ENCODE measurements at regions not wholly inside any gene's neighbourhood (a gene's known extent, or its start where the extent isn't known, plus 50 kb on each side); places are given as distances from the start of the nearest gene placed in this dataset.

- no peak overlapping the region for H3K4me3 Mint-ChIP-seq
- H3K9me3 Mint-ChIP-seq: peaks cover 7 to 14% (median 7%) of the 10 kb centered on the region in 3 donors
- Histone ChIP-seq H3K36me3 (ENCODE audit: control insufficient read depth in 2 of 2, extremely low read depth in 1 of 2, insufficient read depth in 1 of 2, low read length in 1 of 2) (no peaks in the 10 kb centered on the region), H3K4me3 (ENCODE audit: control insufficient read depth in 1 of 2, extremely low read depth in 1 of 2, low read length in 1 of 2) (no peak overlapping the region), H3K4me1 (ENCODE audit: control insufficient read depth in 1 of 2, extremely low read depth in 1 of 2, insufficient read depth in 2 of 2, low read length in 2 of 2) (no peaks in the 10 kb centered on the region), H3K27ac (ENCODE audit: low read length) (no peak overlapping the region), H3K27me3 (replicated peaks in 1 of 2; ENCODE audit: control insufficient read depth in 2 of 2, extremely low read depth in 1 of 2, insufficient read depth in 2 of 2, low read length in 1 of 2) (no peaks in the 10 kb centered on the region), H3K9me3 (no peaks in the 10 kb centered on the region)
- H3K27ac Mint-ChIP-seq: no peak overlapping the region
- DNase-seq: no peak
- H3K36me3 Mint-ChIP-seq: no peaks in the 10 kb centered on the region
- CTCF ChIA-PET: no interaction called here
- 80% methylated on average over 1 of the region's 2 CpGs for WGBS (ENCODE audit: insufficient coverage)
- POLR2A ChIA-PET: no interaction called here
- no peaks in the 10 kb centered on the region for H3K4me1 Mint-ChIP-seq
- H3K27me3 Mint-ChIP-seq: no peaks in the 10 kb centered on the region
- no peak for ATAC-seq (replicated peaks in 1 of 4)
Measured at GRCh38 chr1:216945538-216946080, 222.4 kb upstream of the ESRRG start.

- no CpG with 5 or more reads among the region's 4 CpGs for WGBS (ENCODE audit: insufficient coverage)
- Mint-ChIP-seq H3K27me3 (no peaks in the 10 kb centered on the region), H3K9me3 (peaks cover 7 to 14% (median 7%) of the 10 kb centered on the region in 3 donors), H3K27ac (no peak overlapping the region), H3K4me1 (no peaks in the 10 kb centered on the region), H3K4me3 (no peak overlapping the region), H3K36me3 (no peaks in the 10 kb centered on the region)
- ATAC-seq (replicated peaks in 1 of 4): no peak
- Histone ChIP-seq H3K27ac (ENCODE audit: low read length) (no peak overlapping the region), H3K4me3 (ENCODE audit: control insufficient read depth in 1 of 2, extremely low read depth in 1 of 2, low read length in 1 of 2) (no peak overlapping the region), H3K27me3 (replicated peaks in 1 of 2; ENCODE audit: control insufficient read depth in 2 of 2, extremely low read depth in 1 of 2, insufficient read depth in 2 of 2, low read length in 1 of 2) (no peaks in the 10 kb centered on the region), H3K36me3 (ENCODE audit: control insufficient read depth in 2 of 2, extremely low read depth in 1 of 2, insufficient read depth in 1 of 2, low read length in 1 of 2) (no peaks in the 10 kb centered on the region), H3K4me1 (ENCODE audit: control insufficient read depth in 1 of 2, extremely low read depth in 1 of 2, insufficient read depth in 2 of 2, low read length in 2 of 2) (no peaks in the 10 kb centered on the region), H3K9me3 (no peaks in the 10 kb centered on the region)
- DNase-seq: no peak
- ChIA-PET POLR2A (no interaction called here), CTCF (no interaction called here)
Measured at GRCh38 chr1:216944864-216945510, 221.8 kb upstream of the ESRRG start.

- no peaks in the 10 kb centered on the region for H3K27me3 ChIP-seq (replicated peaks in 1 of 2; ENCODE audit: control insufficient read depth in 2 of 2, extremely low read depth in 1 of 2, insufficient read depth in 2 of 2, low read length in 1 of 2)
- H3K4me3 ChIP-seq (ENCODE audit: control insufficient read depth in 1 of 2, extremely low read depth in 1 of 2, low read length in 1 of 2): no peak overlapping the region
- POLR2A ChIA-PET: no interaction called here
- no peaks in the 10 kb centered on the region for H3K4me1 ChIP-seq (ENCODE audit: control insufficient read depth in 1 of 2, extremely low read depth in 1 of 2, insufficient read depth in 2 of 2, low read length in 2 of 2)
- Mint-ChIP-seq H3K36me3 (no peaks in the 10 kb centered on the region), H3K9me3 (peaks cover under 1 to 14% (median 8%) of the 10 kb centered on the region in 3 donors), H3K27ac (no peak overlapping the region), H3K27me3 (no peaks in the 10 kb centered on the region), H3K4me1 (no peaks in the 10 kb centered on the region), H3K4me3 (no peak overlapping the region)
- no peaks in the 10 kb centered on the region for H3K9me3 ChIP-seq
- no peaks in the 10 kb centered on the region for H3K36me3 ChIP-seq (ENCODE audit: control insufficient read depth in 2 of 2, extremely low read depth in 1 of 2, insufficient read depth in 1 of 2, low read length in 1 of 2)
- no peak for DNase-seq
- WGBS (ENCODE audit: insufficient coverage): no CpG with 5 or more reads among the region's 1 CpG
- H3K27ac ChIP-seq (ENCODE audit: low read length): no peak overlapping the region
- ATAC-seq (replicated peaks in 1 of 4): no peak
- CTCF ChIA-PET: no interaction called here
Measured at GRCh38 chr1:216937491-216937890, 214.3 kb upstream of the ESRRG start.

- Histone ChIP-seq H3K4me3 (ENCODE audit: control insufficient read depth in 1 of 2, extremely low read depth in 1 of 2, low read length in 1 of 2) (no peak overlapping the region), H3K27ac (ENCODE audit: low read length) (no peak overlapping the region), H3K36me3 (ENCODE audit: control insufficient read depth in 2 of 2, extremely low read depth in 1 of 2, insufficient read depth in 1 of 2, low read length in 1 of 2) (no peaks in the 10 kb centered on the region), H3K9me3 (no peaks in the 10 kb centered on the region), H3K27me3 (replicated peaks in 1 of 2; ENCODE audit: control insufficient read depth in 2 of 2, extremely low read depth in 1 of 2, insufficient read depth in 2 of 2, low read length in 1 of 2) (no peaks in the 10 kb centered on the region), H3K4me1 (ENCODE audit: control insufficient read depth in 1 of 2, extremely low read depth in 1 of 2, insufficient read depth in 2 of 2, low read length in 2 of 2) (no peaks in the 10 kb centered on the region)
- ATAC-seq (replicated peaks in 1 of 4) (no peak), DNase-seq (no peak)
- ChIA-PET CTCF (no interaction called here), POLR2A (interaction anchor here in 1 of 2 donors (0.7 kb wide), 1 partner anchor 826 kb away, joined by 3 read pairs; no protein-coding TSS in a partner anchor)
- H3K9me3 Mint-ChIP-seq: peaks cover 0 to 11% (median 8%) of the 10 kb centered on the region in 3 donors
- H3K27me3 Mint-ChIP-seq: no peaks in the 10 kb centered on the region
- no peaks in the 10 kb centered on the region for H3K36me3 Mint-ChIP-seq
- no peak overlapping the region for H3K4me3 Mint-ChIP-seq
- H3K27ac Mint-ChIP-seq: no peak overlapping the region
- H3K4me1 Mint-ChIP-seq: no peaks in the 10 kb centered on the region
- no CpG with 5 or more reads among the region's 1 CpG for WGBS (ENCODE audit: insufficient coverage)
Measured at GRCh38 chr1:216936779-216937178, 213.6 kb upstream of the ESRRG start.

- no peaks in the 10 kb centered on the region for H3K4me1 Mint-ChIP-seq
- peaks cover 0 to 11% (median 8%) of the 10 kb centered on the region in 3 donors for H3K9me3 Mint-ChIP-seq
- Histone ChIP-seq H3K27ac (ENCODE audit: low read length) (no peak overlapping the region), H3K4me1 (ENCODE audit: control insufficient read depth in 1 of 2, extremely low read depth in 1 of 2, insufficient read depth in 2 of 2, low read length in 2 of 2) (no peaks in the 10 kb centered on the region), H3K9me3 (no peaks in the 10 kb centered on the region), H3K27me3 (replicated peaks in 1 of 2; ENCODE audit: control insufficient read depth in 2 of 2, extremely low read depth in 1 of 2, insufficient read depth in 2 of 2, low read length in 1 of 2) (no peaks in the 10 kb centered on the region), H3K36me3 (ENCODE audit: control insufficient read depth in 2 of 2, extremely low read depth in 1 of 2, insufficient read depth in 1 of 2, low read length in 1 of 2) (no peaks in the 10 kb centered on the region), H3K4me3 (ENCODE audit: control insufficient read depth in 1 of 2, extremely low read depth in 1 of 2, low read length in 1 of 2) (no peak overlapping the region)
- no peak overlapping the region for H3K4me3 Mint-ChIP-seq
- ATAC-seq (replicated peaks in 1 of 4) (no peak), DNase-seq (no peak)
- ChIA-PET POLR2A (interaction anchor here in 1 of 2 donors (0.7 kb wide), 1 partner anchor 825 kb away, joined by 3 read pairs; no protein-coding TSS in a partner anchor), CTCF (no interaction called here)
- H3K27ac Mint-ChIP-seq: no peak overlapping the region
- H3K27me3 Mint-ChIP-seq: no peaks in the 10 kb centered on the region
- no CpG with 5 or more reads among the region's 3 CpGs for WGBS (ENCODE audit: insufficient coverage)
- H3K36me3 Mint-ChIP-seq: no peaks in the 10 kb centered on the region
Measured at GRCh38 chr1:216935901-216936300, 212.7 kb upstream of the ESRRG start.

GRCh38 chr1:216932424-216932823 lies 209.2 kb upstream of the ESRRG start:
- CTCF ChIA-PET: no interaction called here
- Mint-ChIP-seq H3K36me3 (no peaks in the 10 kb centered on the region), H3K4me3 (no peak overlapping the region), H3K27ac (no peak overlapping the region), H3K9me3 (peaks cover 0 to 6% (median 4%) of the 10 kb centered on the region in 3 donors), H3K27me3 (no peaks in the 10 kb centered on the region), H3K4me1 (no peaks in the 10 kb centered on the region)
- Histone ChIP-seq H3K27ac (ENCODE audit: low read length) (no peak overlapping the region), H3K36me3 (ENCODE audit: control insufficient read depth in 2 of 2, extremely low read depth in 1 of 2, insufficient read depth in 1 of 2, low read length in 1 of 2) (no peaks in the 10 kb centered on the region), H3K4me1 (ENCODE audit: control insufficient read depth in 1 of 2, extremely low read depth in 1 of 2, insufficient read depth in 2 of 2, low read length in 2 of 2) (no peaks in the 10 kb centered on the region), H3K27me3 (replicated peaks in 1 of 2; ENCODE audit: control insufficient read depth in 2 of 2, extremely low read depth in 1 of 2, insufficient read depth in 2 of 2, low read length in 1 of 2) (no peaks in the 10 kb centered on the region), H3K4me3 (ENCODE audit: control insufficient read depth in 1 of 2, extremely low read depth in 1 of 2, low read length in 1 of 2) (no peak overlapping the region), H3K9me3 (no peaks in the 10 kb centered on the region)
- POLR2A ChIA-PET: no interaction called here
- no peak for ATAC-seq (replicated peaks in 1 of 4)
- no peak for DNase-seq
- 93% methylated on average over 2 of the region's 3 CpGs for WGBS (ENCODE audit: insufficient coverage)

Measured in T-cell (primary cell).